Hepatocyte (in vitro differentiated cells): ENCODE measurements at regions not wholly inside any gene's neighbourhood (a gene's known extent, or its start where the extent isn't known, plus 50 kb on each side); places are given as distances from the start of the nearest gene placed in this dataset.

Source experiments
- DNase-seq: peaks from one replicate; pipeline ENCODE4 v3.0.0-alpha.2; 2016; ENCODE audit warnings: low spot score
- H2AFZ ChIP-seq: fragments of 200-600 bp; sonication (generic); 2 replicates; pipeline ENCODE4 v1.6.0; 2016; ENCODE audit warnings: antibody characterized with exemption, mild to moderate bottlenecking
- H3K27ac ChIP-seq: fragments of 200-600 bp; sonication (generic); 2 replicates; pipeline ENCODE4 v1.5.1; 2016; ENCODE audit warnings: mild to moderate bottlenecking
- H3K27me3 ChIP-seq: fragments of 200-600 bp; sonication (generic); 2 replicates; pipeline ENCODE4 v1.6.1; 2016
- H3K36me3 ChIP-seq: fragments of 200-600 bp; sonication (generic); replicated peaks from 2 replicates; pipeline ENCODE4 v1.5.1; 2016; ENCODE audit warnings: low read depth; ENCODE audit not compliant: insufficient read depth
- H3K4me1 ChIP-seq: fragments of 200-600 bp; sonication (generic); 2 replicates; pipeline ENCODE4 v1.5.1; 2016; ENCODE audit warnings: mild to moderate bottlenecking, moderate library complexity; ENCODE audit not compliant: insufficient read depth
- H3K4me2 ChIP-seq: fragments of 200-600 bp; sonication (generic); 2 replicates; pipeline ENCODE4 v1.6.0; 2016
- H3K4me3 ChIP-seq: fragments of 200-600 bp; sonication (generic); 2 replicates; pipeline ENCODE4 v1.5.1; 2016; ENCODE audit warnings: mild to moderate bottlenecking
- H3K79me2 ChIP-seq: fragments of 200-600 bp; sonication (generic); 2 replicates; pipeline ENCODE4 v1.6.0; 2017; ENCODE audit warnings: mild to moderate bottlenecking
- H3K9me2 ChIP-seq: fragments of 200-600 bp; sonication (generic); replicated peaks from 2 replicates; pipeline ENCODE4 v1.6.0; 2017; ENCODE audit warnings: mild to moderate bottlenecking; ENCODE audit not compliant: insufficient read depth
- H3K9me3 ChIP-seq: fragments of 200-600 bp; sonication (generic); 2 replicates; pipeline ENCODE4 v1.5.1; 2016; ENCODE audit warnings: low read depth, mild to moderate bottlenecking
- H4K20me1 ChIP-seq: fragments of 200-600 bp; sonication (generic); 2 replicates; pipeline ENCODE4 v1.6.0; 2016; ENCODE audit warnings: mild to moderate bottlenecking; ENCODE audit not compliant: insufficient read depth, poor library complexity, severe bottlenecking
- CTCF ChIP-seq: fragments of 200-600 bp; sonication (generic); IDR thresholded peaks from 2 replicates; pipeline ENCODE4 v1.5.1; 2016; ENCODE audit warnings: antibody characterized with exemption, mild to moderate bottlenecking; ENCODE audit not compliant: poor library complexity
- EZH2 ChIP-seq: fragments of 200-600 bp; sonication (generic); IDR thresholded peaks from 2 replicates; pipeline ENCODE4 v1.6.1; 2016; ENCODE audit warnings: antibody characterized with exemption, mild to moderate bottlenecking, borderline replicate concordance
- EZH2phosphoT487 ChIP-seq: fragments of 200-600 bp; sonication (generic); IDR thresholded peaks from one replicate; pipeline ENCODE4 v1.6.1; 2018; ENCODE audit warnings: antibody characterized with exemption, mild to moderate bottlenecking, low read depth, moderate library complexity; ENCODE audit not compliant: unreplicated experiment, severe bottlenecking
- WGBS: methylation state at CpG from one replicate; pipeline ENCODE4 v1.1.6; 2016; ENCODE audit warnings: low lambda C conversion rate; ENCODE audit errors: missing lambda C conversion rate; 5-methylcytosine and 5-hydroxymethylcytosine counted together

- TF ChIP-seq EZH2, result no peak
- no peak for TF ChIP-seq EZH2phosphoT487
- TF ChIP-seq CTCF, result no peak
- H3K4me1 ChIP-seq, result peaks cover 3% of the 10 kb centered on the region
- H3K36me3 ChIP-seq, result no peaks in the 10 kb centered on the region
- no peak overlapping the region for H2AFZ ChIP-seq
- 90% methylated on average over 1 of the region's 1 CpG for WGBS
- H3K9me3 ChIP-seq, result no peaks in the 10 kb centered on the region
- no peaks in the 10 kb centered on the region for H3K79me2 ChIP-seq
- DNase-seq, result no peak
- H3K9me2 ChIP-seq, result no peaks in the 10 kb centered on the region
- no peak overlapping the region for H3K4me3 ChIP-seq
- no peaks in the 10 kb centered on the region for H3K27me3 ChIP-seq
- H4K20me1 ChIP-seq, result no peaks in the 10 kb centered on the region
- H3K4me2 ChIP-seq, result no peak overlapping the region
- H3K27ac ChIP-seq, result no peak overlapping the region
Measured at GRCh38 chr2:49834433-49834832, 680.1 kb upstream of the FSHR start.

- H4K20me1 ChIP-seq, result no peaks in the 10 kb centered on the region
- no peak overlapping the region for H3K27ac ChIP-seq
- DNase-seq, result no peak
- H3K9me2 ChIP-seq, result no peaks in the 10 kb centered on the region
- H3K36me3 ChIP-seq, result no peaks in the 10 kb centered on the region
- no peak overlapping the region for H2AFZ ChIP-seq
- H3K9me3 ChIP-seq, result no peaks in the 10 kb centered on the region
- no peak overlapping the region for H3K4me3 ChIP-seq
- H3K4me1 ChIP-seq, result peaks cover 3% of the 10 kb centered on the region
- WGBS, result 66% methylated on average over 3 of the region's 3 CpGs
- no peaks in the 10 kb centered on the region for H3K79me2 ChIP-seq
- no peak overlapping the region for H3K4me2 ChIP-seq
- H3K27me3 ChIP-seq, result no peaks in the 10 kb centered on the region
- TF ChIP-seq EZH2phosphoT487 (no peak), EZH2 (no peak), CTCF (no peak)
Measured at GRCh38 chr2:49832555-49832954, 678.2 kb upstream of the FSHR start.

- H3K79me2 ChIP-seq, result no peaks in the 10 kb centered on the region
- no peak overlapping the region for H2AFZ ChIP-seq
- no peaks in the 10 kb centered on the region for H3K36me3 ChIP-seq
- no peak overlapping the region for H3K27ac ChIP-seq
- peaks cover 3% of the 10 kb centered on the region for H3K4me1 ChIP-seq
- H3K4me3 ChIP-seq, result no peak overlapping the region
- no peaks in the 10 kb centered on the region for H3K27me3 ChIP-seq
- no peak overlapping the region for H3K4me2 ChIP-seq
- 70% methylated on average over 14 of the region's 14 CpGs for WGBS
- no peaks in the 10 kb centered on the region for H3K9me2 ChIP-seq
- H4K20me1 ChIP-seq, result no peaks in the 10 kb centered on the region
- DNase-seq, result no peak
- no peaks in the 10 kb centered on the region for H3K9me3 ChIP-seq
- no peak for TF ChIP-seq EZH2
- no peak for TF ChIP-seq EZH2phosphoT487
- TF ChIP-seq CTCF, result no peak
Measured at GRCh38 chr2:49831698-49832367, 677.5 kb upstream of the FSHR start.
